HG02759 (cell line): ENCODE measurements at regions not wholly inside any gene's neighbourhood (a gene's known extent, or its start where the extent isn't known, plus 50 kb on each side); places are given as distances from the start of the nearest gene placed in this dataset.

ENCODE experiments used
- ATAC-seq: cut with Tn5 transposase; IDR thresholded peaks from one replicate; pipeline ENCODE4 v1.9.1; 2021; ENCODE audit warnings: mild to moderate bottlenecking, moderate library complexity; ENCODE audit not compliant: unreplicated experiment

DNA sequence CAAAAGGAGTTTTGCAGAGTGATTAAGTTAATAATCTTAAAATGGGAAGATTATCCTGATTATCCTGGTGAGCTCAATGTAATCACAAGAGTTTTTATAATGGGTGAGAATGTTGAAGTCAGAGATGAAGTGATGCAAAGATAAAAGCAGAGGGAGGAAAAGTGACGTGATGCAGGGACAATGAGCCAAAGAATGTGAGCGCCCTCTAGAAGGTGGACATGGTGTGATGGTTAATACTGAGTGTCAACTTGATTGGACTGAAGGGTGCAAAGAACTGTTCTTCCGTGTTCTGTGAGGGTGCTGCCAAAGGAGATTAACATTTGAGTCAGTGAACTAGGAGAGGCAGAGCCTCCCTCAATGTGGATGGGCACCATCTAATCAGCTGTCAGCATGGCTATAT lies 569.6 kb upstream of the AGTR1 start:
- ATAC-seq: no peak

DNA sequence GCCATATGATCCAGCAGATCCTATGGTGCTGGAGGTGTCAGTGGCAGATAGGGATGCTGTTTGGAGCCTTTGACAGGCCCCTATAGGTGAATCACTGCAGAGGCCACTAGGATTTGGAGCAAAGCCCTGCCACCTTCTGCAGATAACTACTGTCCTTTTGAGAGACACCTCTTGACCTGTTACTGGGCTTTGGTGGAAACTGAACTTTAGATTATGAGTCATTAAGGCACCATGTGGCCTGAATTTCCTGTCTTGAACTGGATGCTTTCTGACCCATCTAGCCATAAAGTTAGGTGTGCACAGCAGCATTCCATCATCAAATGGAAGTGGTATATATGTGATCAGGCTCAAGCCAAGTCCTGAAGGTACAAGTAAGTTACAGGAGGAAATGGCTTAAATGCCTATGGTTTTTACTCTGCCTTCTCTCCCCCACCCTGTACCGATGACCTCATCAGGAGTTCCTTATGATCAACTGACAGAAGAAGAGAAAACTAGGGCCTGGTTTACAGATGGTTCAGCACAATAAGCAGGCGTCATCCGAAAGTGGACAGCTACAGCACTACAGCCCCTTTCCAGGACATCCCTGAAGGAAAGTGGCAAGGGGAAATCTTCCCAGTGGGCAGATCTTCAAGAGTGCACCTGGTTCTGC lies 565.6 kb upstream of the AGTR1 start:
- no peak for ATAC-seq

DNA sequence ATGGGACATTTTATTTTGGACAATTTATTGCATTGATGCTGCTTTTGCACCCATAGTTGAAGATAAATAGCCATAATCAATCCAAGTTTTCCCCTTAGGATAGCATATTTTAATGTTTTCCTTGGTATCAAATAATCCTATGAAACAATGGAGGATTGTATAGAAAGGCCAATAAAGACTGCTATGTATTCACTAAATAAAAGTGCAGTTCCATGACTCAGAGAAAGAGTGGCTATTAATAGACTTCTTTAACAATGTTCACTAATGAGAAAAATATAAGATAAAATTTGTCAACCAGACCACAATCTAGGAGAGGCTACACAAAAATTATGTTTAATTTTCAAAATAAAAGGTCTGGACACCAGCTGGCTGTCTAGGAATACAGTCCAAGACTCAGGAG lies 560.9 kb upstream of the AGTR1 start:
- ATAC-seq: no peak

DNA sequence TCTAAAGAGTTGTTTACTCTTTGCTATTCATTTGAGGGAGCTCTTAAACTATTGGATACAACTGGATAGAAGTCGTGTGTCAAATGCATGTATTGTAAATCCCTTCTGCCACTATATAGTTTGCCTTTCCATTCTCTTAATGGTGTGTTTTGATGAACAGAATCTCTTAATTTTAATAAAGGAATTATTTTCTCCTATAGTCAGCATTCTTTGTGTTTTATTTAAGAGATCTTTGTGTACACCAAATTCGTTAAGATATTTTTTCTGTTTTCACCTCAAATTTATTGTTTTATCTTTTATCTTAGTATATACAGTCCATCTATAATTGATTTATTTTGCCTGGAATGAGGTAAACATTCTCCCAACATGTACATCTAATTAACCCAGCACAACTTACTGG lies 551.5 kb upstream of the AGTR1 start:
- no peak for ATAC-seq

DNA sequence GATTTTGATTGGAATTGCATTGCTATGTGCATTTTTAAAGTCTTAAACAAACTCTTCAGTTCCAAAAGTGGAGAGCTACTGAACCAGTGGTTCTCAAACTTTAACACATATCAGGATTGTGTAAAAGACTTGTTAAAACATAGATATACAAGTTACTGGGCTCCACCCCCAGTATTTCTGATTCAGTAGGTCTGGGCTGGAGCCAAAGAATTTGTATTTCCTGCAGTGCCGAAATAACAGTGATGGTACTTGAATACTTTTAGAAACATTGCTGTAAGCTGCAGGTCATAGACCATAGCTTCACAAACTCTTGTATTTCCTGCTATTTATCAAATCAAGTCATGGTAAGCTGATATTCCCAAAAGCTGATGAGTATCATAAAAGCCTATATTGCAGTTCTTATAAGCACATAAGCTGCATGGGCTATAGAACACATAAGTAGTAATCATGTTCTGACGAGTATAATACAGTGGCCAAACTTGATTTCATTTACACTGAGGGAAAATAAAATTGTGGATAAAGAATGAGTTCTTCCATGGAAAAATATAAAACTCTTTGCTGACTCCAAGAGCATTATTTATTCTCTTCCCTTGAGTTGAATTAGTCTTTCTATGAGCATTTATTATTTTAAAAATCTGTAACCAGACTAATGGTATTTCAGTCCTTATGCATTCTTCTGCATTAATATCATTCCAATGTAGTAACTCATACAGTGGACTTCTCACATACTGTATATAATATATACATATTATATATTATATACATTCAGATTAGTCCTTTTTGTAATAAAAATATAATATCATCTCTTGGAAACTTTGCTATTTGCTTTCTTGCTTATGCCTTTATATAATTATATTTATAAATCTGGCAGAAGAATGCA lies 550.5 kb upstream of the AGTR1 start:
- no peak for ATAC-seq

DNA sequence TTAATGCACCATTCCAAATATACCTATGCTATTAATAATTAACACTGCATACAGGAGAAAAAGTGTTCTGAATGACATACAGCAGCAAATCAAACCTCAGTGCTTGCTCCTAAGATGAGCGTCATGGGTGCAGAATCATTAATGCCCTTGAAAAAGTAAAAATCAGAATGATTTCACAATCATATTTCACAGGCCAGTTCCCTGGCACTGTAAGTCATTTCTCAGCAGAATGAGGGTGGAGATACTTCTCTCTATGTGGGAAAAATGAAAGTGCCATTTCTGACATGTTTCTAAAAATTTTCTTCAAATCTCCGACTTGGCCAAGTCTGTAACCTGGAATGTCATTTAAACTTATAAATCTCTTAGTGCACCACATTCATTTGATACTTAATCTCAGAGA lies 549.8 kb upstream of the AGTR1 start:
- ATAC-seq: no peak

DNA sequence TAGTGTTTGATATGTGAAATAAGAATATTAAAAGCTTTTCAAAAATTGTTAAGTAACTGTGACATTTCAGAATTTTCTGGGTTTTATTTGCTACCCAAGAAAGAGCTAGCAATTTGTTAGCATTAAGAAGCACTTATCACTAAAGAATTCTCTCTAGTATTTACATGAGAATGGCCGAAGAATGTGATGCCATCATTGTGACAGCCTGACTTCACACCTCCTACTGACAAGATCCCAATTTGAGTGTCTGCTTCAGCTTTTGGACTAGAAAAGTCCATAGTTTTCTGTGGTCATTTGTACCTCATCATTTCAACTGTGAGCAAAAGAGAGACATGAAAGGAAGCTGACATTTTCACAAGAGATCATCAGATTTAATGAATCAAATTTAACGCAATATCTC lies 548.1 kb upstream of the AGTR1 start:
- ATAC-seq: no peak

DNA sequence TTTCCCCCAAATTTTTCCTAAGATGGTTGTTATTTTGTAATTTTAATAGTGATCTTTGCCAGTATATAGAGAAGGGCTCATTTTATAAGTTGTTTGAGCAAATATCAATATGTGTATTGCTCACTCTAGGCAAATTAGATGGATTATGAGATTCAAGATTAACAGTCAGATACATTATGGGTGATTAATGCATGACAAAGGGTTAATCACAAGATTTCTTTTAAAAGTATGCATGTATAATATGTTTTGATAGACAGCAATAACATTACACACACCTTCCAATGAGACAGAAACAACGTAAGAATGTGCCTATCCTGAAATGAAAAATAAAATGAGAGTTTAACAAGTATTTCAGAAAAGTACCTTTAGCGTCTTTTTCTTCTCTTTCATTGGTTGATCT lies 547.6 kb upstream of the AGTR1 start:
- no peak for ATAC-seq

DNA sequence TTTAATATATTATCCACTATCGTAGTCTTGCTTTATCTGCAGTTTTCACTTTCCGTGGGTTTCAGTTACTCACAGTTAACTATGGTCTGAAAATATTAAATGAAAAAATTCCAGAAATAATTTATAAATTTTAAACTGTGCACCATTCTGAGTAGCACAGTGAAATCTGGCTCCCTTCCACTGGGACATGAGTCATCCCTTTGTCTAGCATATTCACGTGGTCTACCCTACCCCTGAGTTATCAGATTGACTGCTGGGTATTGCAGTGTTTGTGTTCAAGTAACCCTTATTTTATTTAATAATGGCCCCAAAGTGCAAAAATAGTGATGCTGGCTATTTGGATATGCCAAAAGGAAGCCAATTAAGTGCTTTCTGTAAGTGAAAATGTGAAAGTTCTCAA lies 539.5 kb upstream of the AGTR1 start:
- no peak for ATAC-seq

DNA sequence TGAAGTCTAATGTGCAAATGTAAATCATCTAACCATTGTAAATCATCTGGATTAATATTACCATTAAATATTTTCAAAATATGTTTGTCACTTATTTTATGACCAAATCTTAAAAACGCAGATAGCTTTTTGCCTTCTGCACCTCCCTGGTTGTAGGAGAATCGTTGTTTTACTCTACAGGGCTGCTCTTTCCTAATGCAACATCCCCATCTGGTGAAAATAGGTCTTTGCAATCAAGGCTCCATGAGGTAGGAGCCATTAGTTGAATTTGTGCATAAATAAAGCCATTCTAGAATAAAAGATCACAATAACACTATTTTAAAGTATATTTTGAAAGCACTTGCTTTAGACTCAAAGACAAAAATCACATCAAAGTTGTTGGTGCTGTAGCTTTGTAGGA lies 535.6 kb upstream of the AGTR1 start:
- ATAC-seq: no peak

DNA sequence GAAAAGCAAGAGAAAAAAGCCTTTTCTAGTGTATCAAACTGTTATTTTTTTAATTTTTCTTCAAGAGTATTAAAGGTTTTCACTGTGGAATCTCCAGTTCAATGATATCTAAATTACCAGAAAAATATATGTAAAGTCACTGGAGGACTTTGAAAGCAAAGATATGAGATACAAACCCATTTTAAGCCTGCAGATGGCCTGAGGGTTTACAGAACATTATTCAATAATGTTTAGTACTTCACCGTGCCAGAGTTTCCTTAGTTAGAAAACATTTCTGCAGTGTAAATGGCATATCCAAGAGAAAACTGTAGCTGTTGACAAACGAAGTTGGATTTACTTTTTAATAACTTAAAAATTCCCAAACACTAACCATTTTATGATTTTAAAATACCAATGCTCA lies 529.4 kb upstream of the AGTR1 start:
- no peak for ATAC-seq

DNA sequence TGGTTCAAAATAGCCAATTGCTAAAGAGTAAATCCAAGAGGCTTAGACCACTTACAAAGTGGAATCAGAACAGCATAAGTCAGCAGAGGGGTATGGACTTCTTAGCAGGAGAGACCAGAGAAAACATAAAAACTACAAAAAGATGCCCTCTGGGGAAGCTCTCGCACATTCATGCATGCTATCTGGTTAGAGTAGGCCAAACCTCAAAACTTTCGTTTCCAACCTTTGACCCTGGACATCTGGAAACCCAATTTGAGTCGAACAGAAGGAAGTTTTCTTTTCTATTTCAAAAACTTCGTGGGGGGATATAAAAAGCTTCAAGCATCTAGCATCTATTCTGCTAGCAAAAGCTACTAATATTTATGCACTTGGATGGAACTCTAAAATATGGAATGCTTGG lies 523.9 kb upstream of the AGTR1 start:
- ATAC-seq: peak; percentile 85

DNA sequence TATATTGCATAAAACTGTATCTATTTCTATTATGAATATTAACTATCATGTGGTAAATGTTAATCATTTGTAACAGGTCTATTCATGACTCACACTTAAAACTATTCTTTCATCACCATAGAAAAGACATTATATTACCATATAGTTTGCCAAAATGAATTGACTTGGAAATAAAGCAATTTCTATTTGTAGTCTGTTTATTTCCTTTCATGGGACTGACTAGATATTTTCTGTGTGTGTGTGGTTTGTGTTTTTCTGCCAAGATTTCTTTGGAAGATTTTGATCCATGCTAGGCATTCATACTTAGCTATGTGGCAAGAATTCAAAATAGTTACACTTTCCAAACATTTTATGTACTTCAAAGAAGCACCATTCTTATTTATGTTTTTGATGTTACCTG lies 522.5 kb upstream of the AGTR1 start:
- no peak for ATAC-seq

DNA sequence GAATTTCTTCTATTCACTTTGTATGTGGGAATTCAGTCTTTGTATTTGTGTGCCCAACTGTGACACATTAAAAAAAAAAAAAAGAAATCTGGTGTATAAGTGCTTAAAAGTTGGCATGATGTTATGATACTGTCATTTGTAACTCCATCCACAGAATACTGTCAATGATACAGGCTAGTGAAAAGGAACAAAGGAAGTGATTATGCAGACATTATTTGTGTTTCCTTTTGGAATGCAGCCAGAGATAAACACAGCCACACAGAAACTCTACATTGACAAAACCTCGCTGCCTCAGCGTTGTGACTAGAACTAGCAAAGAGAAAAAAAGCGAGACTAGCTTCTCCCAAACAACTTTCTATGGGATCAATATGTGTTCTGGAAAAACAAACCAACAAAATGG lies 519.2 kb upstream of the AGTR1 start:
- ATAC-seq: no peak

DNA sequence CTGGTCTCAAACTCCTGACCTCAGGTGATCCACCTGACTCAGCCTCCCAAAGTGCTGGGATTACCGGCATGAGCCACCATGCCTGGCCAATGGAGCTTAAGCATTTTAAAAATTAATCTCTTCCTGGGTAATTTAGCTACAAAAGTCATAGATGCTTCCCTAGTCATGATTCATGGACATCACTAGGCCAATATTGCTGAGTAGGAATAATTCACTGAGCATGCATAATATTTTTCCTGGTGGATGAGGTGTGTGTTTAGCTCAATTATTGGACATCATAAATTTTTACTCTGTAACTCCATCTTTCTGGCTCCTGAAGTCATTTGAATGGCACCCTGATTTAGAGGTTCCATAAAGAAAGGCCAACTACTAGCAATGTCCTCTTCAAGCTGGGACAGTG lies 512.9 kb upstream of the AGTR1 start:
- no peak for ATAC-seq

DNA sequence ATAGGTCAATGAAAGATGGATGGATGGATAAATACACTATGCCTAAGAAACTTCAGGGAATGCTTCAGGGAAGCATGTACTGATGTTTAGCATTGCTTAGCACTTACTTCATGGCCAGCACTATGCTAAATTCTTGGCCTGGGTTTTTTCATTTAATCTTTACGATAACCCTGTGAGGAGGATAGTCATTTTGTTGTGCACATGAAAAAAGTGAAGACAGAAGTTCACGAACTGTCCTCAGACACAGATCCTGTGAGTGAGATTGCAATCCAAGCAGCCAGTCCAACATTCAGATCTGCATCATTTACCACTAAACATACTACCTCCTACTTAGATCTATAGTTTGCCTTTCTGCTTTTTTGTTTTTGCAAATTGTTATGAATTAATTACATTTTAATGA lies 510.8 kb upstream of the AGTR1 start:
- no peak for ATAC-seq

DNA sequence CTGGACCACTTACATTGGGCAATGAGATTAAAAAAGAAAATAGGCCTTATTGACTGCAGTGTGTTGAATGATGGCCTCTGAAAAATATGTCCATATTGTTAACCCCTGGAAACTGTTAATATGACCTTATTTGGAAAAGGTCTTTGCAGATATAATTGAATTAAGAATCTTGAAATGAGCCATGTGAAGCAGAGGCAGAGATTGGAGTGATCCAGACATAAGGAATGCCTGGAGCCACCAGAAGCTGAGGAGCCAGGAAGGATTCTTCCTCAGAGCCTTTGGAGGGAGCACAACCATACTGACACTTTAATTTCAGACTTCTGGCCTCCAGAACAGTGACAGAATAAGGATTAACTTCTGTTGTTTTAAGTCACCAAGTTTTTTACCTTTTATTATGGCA lies 510.4 kb upstream of the AGTR1 start:
- no peak for ATAC-seq

DNA sequence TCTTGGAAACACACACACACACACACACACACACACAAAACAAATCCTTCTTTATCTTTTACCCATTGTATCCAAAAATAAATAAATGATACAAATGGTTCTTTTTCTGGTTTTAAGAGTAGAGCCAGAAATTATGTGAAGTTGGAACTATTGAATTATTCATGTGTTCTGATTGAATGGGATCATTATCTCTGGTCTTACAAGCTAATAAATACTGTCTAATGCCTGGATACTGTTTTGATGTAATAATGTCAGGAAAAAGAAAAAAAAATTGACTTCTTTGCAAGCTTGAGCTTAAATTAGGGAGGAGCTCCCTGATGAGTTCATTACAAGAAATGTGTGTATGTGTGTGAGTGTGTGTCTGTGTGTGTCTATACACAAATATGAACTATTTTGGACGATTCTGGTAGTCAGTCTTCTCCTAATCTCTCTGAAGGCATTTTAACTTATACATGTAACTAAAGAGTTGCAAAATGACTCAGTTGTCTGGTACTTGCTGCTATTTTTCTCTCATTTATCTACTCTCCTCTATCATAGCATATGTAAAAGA lies 507.2 kb upstream of the AGTR1 start:
- no peak for ATAC-seq

DNA sequence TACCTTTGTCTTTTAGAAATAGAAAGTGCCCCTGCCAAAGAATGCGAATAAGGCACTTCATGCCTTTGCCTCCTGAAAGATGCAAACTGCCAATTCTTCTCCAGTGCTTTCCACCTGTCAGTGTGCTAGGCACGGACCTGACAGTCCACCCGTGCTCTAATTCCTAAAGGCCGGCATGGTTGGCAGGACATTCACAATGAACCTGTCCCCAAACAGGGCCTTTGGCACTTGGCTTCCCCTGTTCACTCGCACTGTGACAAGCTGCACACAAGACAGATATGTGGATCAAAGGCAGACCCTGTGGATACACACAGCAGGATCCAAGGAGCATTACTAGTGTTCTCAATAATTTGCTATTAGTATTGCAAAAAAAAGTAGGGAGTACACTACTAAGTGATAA lies 505.7 kb upstream of the AGTR1 start:
- no peak for ATAC-seq

DNA sequence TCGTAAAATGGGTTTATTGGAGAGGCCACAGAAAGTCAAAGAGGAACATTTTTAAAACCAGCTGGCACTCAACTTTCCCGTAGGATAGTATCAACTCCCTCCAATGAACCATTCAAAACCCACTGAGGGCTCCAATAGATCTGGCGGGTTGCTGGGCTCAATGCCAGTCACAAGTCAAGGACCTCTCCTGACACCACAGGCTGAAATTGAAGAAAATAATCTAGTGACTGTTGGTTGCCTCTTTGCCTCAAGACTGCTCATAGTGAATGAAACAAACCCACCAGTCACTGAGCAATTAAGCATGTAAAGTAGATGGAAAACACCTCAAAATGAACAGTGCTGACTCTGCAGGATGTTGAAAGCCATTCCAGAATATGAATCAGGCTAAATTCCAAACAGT lies 500.6 kb upstream of the AGTR1 start:
- no peak for ATAC-seq

DNA sequence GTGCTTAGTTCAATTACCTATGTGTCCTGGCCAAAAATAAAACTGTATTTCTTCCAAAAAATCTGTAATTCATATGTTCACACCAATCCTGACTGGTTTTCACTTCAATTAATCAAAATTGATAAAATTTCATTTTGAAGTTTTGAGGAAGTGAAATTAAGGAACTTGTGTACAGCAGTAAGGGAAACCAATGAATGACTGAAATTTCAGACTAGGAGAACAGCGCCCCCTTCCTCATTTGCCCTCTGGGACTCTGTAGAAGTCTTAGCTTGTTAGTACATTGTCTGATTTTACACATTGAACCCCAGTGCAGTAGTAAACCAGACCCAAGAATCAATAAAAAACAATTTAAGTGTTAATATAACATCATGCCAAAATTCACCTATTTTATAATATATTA lies 495.3 kb upstream of the AGTR1 start:
- ATAC-seq: peak; percentile 63

DNA sequence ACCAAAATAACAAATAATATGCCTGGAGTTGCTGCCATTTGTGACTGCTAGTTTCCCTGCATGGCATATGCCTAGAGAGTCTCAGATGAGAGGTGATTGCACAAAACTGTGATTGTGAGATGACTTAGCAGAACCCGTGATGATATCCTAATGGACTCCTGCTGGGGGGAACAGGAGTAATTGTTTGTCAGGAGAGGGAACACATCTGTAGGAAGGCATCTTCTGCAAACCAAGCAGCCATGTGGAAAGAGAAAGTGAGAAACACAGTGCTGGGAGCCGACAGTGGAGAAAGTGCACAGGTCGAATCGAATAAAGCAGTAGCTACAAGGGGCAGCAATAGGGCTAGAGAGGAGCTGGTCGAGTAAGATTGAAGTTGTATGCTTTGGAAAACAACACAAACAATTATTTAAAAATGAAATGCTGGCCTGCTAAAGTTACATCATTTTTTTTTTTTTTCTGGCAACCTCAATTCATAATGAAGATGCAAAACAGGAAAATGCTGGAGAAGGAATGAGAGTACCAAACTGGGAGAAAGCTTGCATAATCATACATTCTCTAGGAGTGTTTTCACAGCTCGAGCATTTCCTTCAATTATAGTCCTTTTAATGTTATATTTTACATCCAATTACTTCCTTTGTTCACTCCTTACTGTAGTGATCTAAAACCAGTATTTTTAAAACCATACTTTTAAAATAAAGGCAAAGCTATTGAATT lies 494.2 kb upstream of the AGTR1 start:
- ATAC-seq: no peak
